ENCODE measurements at regions not wholly inside any gene's neighbourhood (a gene's known extent, or its start where the extent isn't known, plus 50 kb on each side); places are given as distances from the start of the nearest gene placed in this dataset.

DNA sequence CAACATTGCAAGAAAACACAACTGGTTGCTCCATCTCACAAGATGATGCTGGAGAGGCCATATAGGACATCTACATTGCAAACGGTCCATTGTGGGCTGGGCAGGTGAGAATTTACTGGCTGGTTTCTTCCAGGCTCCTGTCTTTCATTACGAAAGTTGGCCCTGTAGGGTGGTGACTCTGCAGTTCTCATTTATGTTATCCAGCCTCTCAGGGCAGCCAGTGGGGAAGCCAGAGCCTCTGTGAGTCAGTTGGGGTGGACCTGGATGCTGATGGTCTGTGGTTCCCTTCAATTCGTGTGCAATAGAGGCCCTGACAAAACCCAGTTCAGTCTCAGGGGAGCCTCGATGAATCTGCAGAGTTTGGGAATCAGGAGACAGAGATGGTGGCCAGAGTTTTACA, 341.0 kb upstream of the CCL2 start:
- H3K4ac ChIP-seq (ENCODE audit: low read depth, low read length): no peak overlapping the region
- ATAC-seq (ENCODE audit: low read depth) (no peak), DNase-seq (no peak)
- H3K9me1 ChIP-seq (ENCODE audit: insufficient read depth, low read length): no peaks in the 10 kb centered on the region
- H4K8ac ChIP-seq (ENCODE audit: low read depth in 2 of 2, low read length in 2 of 2): no peak overlapping the region
- H2BK20ac ChIP-seq (ENCODE audit: low read depth, low read length): no peak overlapping the region
- H3K9ac ChIP-seq (ENCODE audit: low read depth, low read length): no peak overlapping the region
- no peaks in the 10 kb centered on the region for H3K36me3 ChIP-seq (ENCODE audit: control insufficient read depth, insufficient read depth, low read length)
- BruUV-seq (replicated peaks): no TSS peak
- no peak overlapping the region for H2AK5ac ChIP-seq (ENCODE audit: low read depth, low read length)
- dilution Hi-C loops (cut with HindIII; ENCODE audit: low sequenced_read_pairs, unreplicated experiment) (no loop called here), intact Hi-C loops (cut with micrococcal nuclease) (no loop called here), in situ Hi-C loops (cut with MboI; ENCODE audit: low sequenced_read_pairs) (no loop called here)
- no peak overlapping the region for H3K14ac ChIP-seq (replicated peaks; ENCODE audit: low read depth, low read length)
- no peak overlapping the region for H2AK9ac ChIP-seq (replicated peaks; ENCODE audit: low read depth, low read length, poor library complexity)
- no peak overlapping the region for H2AFZ ChIP-seq (replicated peaks; ENCODE audit: low read length, poor library complexity)
- no peak overlapping the region for H4K91ac ChIP-seq (ENCODE audit: insufficient read depth, low read depth, low read length)
- H3K23ac ChIP-seq (ENCODE audit: low read depth, low read length): no peak overlapping the region
- H3K27ac ChIP-seq (ENCODE audit: insufficient read depth, low read length): no peak overlapping the region
- POLR2A ChIA-PET (ENCODE audit: unreplicated experiment): no interaction called here
- no peak overlapping the region for H3K18ac ChIP-seq (ENCODE audit: low read depth, low read length)
- no peaks in the 10 kb centered on the region for H3K79me1 ChIP-seq (ENCODE audit: low read depth in 1 of 2, low read length in 2 of 2)
- H2BK15ac ChIP-seq (ENCODE audit: low read depth, low read length): no peak overlapping the region
- no peaks in the 10 kb centered on the region for H3K27me3 ChIP-seq (ENCODE audit: control insufficient read depth, insufficient read depth, low read length)
- peaks cover 2% of the 10 kb centered on the region; the same call in 1 of the 2 replicates for H3K9me3 ChIP-seq (ENCODE audit: control insufficient read depth, insufficient read depth, low read length)
- no peak overlapping the region for H2BK5ac ChIP-seq (ENCODE audit: low read depth, low read length, poor library complexity, severe bottlenecking)
- no peak overlapping the region for H3K56ac ChIP-seq (ENCODE audit: extremely low read depth, insufficient read depth, low read length)
- no peak overlapping the region for H2BK120ac ChIP-seq (ENCODE audit: low read depth, low read length)
- no peaks in the 10 kb centered on the region for H4K20me1 ChIP-seq (ENCODE audit: insufficient read depth, low read length)
- no peak overlapping the region for H3K4me3 ChIP-seq (ENCODE audit: insufficient read depth, low read depth, low read length)
- no peak overlapping the region for H4K5ac ChIP-seq (ENCODE audit: low read depth, low read length)
- WGBS, 2 experiments (ENCODE audit: extremely low coverage in 2 of 2, insufficient read length in 1 of 2): 47% methylated on average over 2 of the region's 4 CpGs; no CpG with 5 or more reads in 1 of the 2 experiments
- CTCF ChIA-PET: no interaction called here
- TF ChIP-seq, protein P1, sequence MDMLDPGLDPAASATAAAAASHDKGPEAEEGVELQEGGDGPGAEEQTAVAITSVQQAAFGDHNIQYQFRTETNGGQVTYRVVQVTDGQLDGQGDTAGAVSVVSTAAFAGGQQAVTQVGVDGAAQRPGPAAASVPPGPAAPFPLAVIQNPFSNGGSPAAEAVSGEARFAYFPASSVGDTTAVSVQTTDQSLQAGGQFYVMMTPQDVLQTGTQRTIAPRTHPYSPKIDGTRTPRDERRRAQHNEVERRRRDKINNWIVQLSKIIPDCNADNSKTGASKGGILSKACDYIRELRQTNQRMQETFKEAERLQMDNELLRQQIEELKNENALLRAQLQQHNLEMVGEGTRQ (IDR thresholded peaks at IDR 0.05; ENCODE audit: low read depth, low read length): no peak
- TF ChIP-seq NFE2L2 (IDR thresholded peaks at IDR 0.05; ENCODE audit: low read depth, low read length): no peak
- TF ChIP-seq RCOR1 (IDR thresholded peaks at IDR 0.05; ENCODE audit: insufficient replicate concordance, low read length): no peak
- TF ChIP-seq RAD21 (IDR thresholded peaks at IDR 0.05; ENCODE audit: low read length): no peak
- TF ChIP-seq, protein P2, sequence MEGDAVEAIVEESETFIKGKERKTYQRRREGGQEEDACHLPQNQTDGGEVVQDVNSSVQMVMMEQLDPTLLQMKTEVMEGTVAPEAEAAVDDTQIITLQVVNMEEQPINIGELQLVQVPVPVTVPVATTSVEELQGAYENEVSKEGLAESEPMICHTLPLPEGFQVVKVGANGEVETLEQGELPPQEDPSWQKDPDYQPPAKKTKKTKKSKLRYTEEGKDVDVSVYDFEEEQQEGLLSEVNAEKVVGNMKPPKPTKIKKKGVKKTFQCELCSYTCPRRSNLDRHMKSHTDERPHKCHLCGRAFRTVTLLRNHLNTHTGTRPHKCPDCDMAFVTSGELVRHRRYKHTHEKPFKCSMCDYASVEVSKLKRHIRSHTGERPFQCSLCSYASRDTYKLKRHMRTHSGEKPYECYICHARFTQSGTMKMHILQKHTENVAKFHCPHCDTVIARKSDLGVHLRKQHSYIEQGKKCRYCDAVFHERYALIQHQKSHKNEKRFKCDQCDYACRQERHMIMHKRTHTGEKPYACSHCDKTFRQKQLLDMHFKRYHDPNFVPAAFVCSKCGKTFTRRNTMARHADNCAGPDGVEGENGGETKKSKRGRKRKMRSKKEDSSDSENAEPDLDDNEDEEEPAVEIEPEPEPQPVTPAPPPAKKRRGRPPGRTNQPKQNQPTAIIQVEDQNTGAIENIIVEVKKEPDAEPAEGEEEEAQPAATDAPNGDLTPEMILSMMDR (conservative IDR thresholded peaks at IDR 0.05; ENCODE audit: low read depth, low read length): no peak
- TF ChIP-seq MAFK (IDR thresholded peaks at IDR 0.05; ENCODE audit: low read depth, low read length): no peak
- TF ChIP-seq, protein P3, sequence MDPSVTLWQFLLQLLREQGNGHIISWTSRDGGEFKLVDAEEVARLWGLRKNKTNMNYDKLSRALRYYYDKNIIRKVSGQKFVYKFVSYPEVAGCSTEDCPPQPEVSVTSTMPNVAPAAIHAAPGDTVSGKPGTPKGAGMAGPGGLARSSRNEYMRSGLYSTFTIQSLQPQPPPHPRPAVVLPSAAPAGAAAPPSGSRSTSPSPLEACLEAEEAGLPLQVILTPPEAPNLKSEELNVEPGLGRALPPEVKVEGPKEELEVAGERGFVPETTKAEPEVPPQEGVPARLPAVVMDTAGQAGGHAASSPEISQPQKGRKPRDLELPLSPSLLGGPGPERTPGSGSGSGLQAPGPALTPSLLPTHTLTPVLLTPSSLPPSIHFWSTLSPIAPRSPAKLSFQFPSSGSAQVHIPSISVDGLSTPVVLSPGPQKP (IDR thresholded peaks at IDR 0.05; ENCODE audit: borderline replicate concordance, low read depth, low read length): no peak
- TF ChIP-seq MXI1 (IDR thresholded peaks at IDR 0.05; ENCODE audit: borderline replicate concordance, low read depth, low read length): no peak
- TF ChIP-seq POLR2A (IDR thresholded peaks at IDR 0.05; ENCODE audit: low read depth, low read length): no peak
- TF ChIP-seq MAZ (IDR thresholded peaks at IDR 0.05; ENCODE audit: borderline replicate concordance, low read depth, low read length): no peak
- no peak for TF ChIP-seq FOS (IDR thresholded peaks at IDR 0.05; ENCODE audit: low read depth, low read length)
- no peak for TF ChIP-seq BHLHE40 (IDR thresholded peaks at IDR 0.05; ENCODE audit: low read depth, low read length)
- no peak for TF ChIP-seq CHD1 (IDR thresholded peaks at IDR 0.05; ENCODE audit: low read depth, low read length)
- no peak for TF ChIP-seq RFX5 (IDR thresholded peaks at IDR 0.05; ENCODE audit: low read depth, low read length)
- TF ChIP-seq SMC3 (IDR thresholded peaks at IDR 0.05; ENCODE audit: low read depth, low read length): no peak
- TF ChIP-seq CEBPB (IDR thresholded peaks at IDR 0.05; ENCODE audit: low read depth, low read length): no peak
- no peaks in the 10 kb centered on the region for H3K4me1 ChIP-seq (ENCODE audit: control insufficient read depth, insufficient read depth, low read length)
- H3K4me2 ChIP-seq (ENCODE audit: low read depth, low read length): no peak overlapping the region

Data from IMR-90 (cell line).